Stimulated activated CD8-positive, alpha-beta memory T cell treated with anti-CD3 and anti-CD28 coated beads, Interleukin-7, amount 100 ng/mL, for 1 hour (primary cell): ENCODE measurements at regions not wholly inside any gene's neighbourhood (a gene's known extent, or its start where the extent isn't known, plus 50 kb on each side); places are given as distances from the start of the nearest gene placed in this dataset.

ENCODE experiments used
- DNase-seq, 2 donors: peaks; one replicate each; pipeline ENCODE4 v3.0.0-alpha.2; 2020; ENCODE audit warnings: low read depth in 2 of 2

GRCh38 chr16:85390511-85391174 lies 222.5 kb upstream of the GSE1 start:
- DNase-seq: no peak

DNA sequence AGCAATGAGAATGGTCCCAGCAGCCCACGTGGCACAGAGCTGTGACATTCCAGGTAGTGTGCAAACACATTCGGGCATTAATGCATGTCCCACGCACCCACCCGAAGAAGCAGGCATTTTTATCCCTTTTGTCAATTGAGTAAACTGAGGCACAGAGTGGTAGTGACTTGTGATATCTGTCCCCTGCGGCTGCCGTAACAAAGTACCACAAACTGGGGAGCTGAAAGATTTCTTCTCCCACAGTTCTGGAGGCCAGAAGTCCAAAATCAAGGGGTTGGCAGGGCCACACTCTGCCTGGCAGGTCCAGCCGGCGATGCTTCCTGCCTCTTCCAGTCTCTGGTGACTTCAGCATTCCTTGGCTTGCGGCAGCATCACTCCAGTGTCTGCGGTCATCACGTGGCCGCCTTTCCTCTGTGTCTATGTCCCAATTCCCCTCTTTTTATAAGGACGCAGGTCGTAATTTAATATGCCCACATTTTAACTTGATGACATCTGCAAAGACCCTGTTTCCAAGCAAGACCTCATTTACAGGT lies 221.9 kb upstream of the GSE1 start:
- no peak for DNase-seq

GRCh38 chr16:85391769-85392583 lies 221.1 kb upstream of the GSE1 start:
- DNase-seq: no peak

- DNase-seq: no peak
These were observed 220.1 kb upstream of the GSE1 start for GRCh38 chr16:85392756-85393673.

DNA sequence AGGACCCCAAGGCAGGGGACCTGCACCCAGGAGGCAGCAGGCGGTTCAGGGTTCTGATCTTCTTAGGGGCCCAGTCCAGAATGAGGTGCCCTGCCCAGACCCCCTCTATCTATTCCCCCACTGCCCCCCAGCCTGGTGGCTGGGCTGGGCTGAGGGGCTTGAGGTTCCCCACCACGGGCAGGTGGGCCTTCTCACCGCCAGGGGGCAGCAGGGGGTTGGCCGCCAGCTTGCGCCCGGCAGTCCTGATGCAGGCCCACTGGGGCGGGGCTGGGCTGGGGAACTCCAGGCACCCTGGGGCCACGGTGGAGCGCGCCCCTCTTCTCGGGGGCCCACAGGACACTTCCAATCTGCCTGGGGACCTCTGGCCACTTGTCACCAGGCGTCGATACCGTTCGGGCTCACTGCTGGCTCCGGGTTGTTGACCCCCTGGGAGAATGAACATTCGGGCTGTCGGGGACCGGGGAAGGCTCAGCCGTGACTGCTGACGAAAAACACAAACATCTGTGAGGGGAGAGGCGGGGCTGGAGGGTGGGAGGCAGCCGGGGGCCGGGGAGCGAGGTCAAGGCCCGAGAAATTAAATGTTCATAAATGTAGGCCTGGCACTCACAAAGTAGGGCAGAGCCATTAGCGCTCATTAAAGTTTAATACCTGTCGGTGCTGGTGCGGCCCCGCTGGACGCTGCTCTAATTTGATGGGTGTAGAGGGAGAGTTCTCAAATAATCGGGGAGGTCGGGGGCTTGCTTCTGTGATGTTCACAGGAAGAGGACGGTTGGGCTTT lies 219.3 kb upstream of the GSE1 start:
- peak; percentile 38 to 48 for DNase-seq

DNA sequence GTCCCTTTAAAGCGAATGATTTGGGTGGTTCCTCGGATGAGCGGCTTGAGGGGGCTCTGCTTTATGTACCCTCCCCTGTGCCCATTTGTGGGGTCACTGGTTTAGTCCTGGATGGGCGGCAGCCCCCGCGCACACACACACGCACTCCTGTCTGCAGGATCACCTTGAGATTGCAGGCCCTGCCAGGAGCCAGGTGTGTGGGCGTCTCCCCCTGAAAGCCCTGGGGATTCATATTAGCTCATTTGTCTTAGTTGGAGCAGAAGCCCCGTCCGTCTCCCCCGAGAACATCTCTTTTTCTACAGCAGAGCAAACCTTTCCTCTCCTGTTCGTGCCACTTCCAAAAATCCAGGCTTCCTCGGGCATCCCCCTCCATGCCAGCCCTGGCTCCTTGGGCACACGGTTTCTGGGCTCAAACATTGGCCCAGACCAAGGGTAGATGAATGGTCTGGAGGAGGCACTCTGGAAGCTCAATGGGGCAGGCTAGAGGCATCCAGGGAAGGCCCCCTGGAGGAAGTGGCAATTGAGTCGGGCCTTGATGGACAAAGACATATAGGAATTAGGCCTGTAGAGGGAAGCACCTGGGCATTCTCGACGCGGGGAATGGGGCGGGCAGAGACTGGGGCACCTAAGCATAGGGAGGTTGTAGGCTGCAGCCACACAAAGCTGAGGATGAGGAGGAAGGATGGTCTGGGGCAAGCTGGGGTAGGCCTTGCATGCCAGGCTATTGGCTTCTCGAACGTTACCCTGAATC lies 218.5 kb upstream of the GSE1 start:
- no peak for DNase-seq

- DNase-seq: no peak
These were observed 217.8 kb upstream of the GSE1 start for GRCh38 chr16:85395207-85395912.

DNA sequence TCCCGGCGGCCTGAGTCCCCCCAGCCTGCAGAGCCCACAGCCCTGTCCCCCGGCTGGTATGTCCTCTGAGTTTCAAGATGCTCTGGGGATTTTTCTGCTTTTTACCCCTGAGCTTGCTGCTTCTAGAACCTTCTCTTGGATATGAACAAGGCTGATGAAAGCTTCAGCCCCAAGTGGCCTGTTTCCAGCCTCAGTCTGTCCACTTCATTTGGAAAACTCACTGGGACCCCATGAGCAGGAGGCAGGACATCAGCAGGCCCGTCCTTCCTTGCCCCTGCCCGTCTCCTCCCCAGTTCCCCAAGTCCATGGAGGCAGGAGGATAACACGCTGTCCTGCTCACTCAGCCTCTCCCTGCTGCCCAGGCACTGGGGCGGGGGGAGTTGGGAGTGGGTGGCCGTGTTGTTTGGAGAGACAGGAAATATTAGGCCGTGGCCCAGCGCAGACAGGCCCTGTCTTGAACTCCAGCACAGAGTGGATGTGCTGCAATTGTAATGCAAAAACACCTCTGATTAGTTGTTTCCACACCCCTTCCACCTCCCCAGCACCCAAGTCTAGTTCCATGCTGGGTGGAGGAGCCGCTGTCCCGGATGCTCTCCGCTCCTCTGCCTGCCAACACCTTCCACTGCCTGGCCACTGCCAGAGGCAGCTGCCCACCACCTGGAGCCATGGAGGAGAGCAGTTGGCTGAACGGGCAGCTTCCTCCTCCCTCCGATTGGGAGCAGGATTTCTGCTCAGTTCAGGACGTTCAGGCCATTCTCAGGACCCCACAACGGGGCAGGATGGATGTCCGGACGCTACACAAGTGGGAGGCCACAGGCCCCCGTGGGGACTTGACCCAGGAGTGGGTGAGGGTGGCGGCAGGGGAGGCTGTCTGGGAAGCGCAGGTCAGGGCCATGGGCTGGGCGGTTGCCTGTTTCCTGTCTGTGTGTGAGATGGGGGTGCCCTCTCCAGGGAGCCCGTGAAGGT lies 216.9 kb upstream of the GSE1 start:
- no peak for DNase-seq

GRCh38 chr16:85396879-85397871 lies 215.9 kb upstream of the GSE1 start:
- DNase-seq: no peak

DNA sequence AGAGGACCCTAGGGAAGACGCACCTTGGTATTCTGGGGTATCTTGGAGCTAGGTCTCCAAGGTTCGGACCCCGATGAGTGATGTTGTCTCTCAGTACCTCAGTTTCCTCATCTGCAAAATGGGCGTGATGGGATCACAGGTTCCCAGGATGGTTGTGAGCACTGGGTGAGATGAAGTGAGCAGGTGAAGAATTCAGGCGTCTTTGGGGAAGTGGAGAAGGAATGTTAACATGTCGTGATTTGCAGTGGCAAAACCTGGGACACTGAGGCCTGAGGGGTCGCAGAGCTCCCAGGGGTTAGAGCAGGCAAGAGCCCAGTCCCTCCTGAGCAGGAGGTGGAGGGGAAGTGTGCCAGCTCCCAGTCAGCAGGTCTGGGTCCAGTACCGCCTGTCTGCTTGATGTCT lies 215.1 kb upstream of the GSE1 start:
- no peak for DNase-seq

GRCh38 chr16:85398688-85399582 lies 214.2 kb upstream of the GSE1 start:
- no peak for DNase-seq

DNA sequence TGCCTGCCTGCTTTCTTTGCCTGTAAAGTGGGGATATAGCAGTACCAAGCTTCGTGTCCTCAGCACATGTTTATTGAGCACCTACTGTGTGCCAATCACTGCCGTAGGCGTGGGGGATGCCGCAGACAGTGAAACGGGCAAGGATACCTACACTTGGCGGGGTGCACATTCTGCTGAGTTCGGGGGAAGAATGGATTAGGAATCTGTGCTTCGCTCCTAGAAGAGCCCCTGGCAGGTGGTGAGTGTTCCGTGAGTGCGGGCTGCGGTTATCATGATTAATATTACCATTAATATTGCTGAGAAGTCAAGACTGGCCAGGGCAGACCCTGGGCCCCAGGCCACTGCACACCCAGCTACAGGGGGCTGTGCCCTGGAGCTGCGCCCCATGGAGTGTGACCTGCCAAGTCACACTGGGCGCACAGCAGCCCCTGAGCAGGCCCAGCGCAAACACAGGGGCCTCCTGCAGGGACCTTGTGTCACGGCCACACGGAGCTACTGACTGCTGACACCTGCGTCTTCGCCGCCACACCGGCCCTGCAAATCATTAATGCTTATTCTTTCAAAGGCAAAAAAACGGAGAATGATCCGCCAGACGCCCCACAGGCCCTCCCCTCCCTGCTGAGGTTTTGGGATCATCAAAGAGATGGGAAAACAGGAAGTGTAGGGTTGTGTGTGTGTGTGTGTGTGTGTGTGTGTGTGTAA lies 213.4 kb upstream of the GSE1 start:
- no peak for DNase-seq

DNA sequence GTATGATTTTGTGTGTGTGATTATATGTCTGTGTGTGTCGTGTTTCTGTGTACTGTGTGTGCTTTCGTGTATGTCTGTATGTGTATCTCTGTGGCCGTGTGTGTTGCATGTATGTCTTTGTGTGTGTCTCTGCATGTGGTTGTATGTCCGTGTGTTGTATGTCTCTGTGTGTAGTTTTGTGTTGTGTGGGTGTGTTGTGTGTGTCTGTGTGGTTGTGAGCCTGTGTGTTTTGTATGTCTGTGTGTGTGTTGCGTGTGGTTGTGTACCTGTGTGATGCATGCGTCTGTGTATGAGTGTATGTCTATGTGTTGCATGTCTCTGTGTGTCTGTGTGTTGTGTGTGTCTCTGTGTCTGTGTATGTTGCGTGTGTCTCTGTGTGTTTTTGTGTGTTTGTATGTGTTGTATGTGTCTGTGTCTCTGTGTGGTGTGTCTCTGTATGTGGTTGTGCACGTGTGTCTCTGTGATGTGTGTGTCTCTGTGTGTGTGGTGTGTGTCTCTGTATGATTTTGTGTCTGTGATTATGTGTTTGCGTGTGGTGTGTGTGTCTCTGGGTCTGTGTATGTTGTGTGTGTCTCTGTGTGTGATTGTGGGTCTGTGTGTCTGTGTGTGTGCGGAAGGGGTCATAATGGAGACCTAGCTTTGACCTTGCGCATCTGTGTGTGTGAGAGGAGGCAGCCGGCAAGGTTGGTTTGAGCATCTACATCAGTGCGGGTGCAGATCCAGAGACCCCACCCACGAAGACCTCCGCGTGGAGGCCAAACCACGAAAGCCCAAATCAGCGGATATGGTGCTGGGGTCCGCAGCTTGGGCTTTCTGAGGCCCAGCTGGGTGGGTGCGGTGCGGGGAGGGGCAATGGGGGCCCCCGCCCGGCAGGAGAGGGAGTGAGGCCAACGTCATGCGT lies 212.6 kb upstream of the GSE1 start:
- DNase-seq: no peak

GRCh38 chr16:85401370-85401916 lies 211.7 kb upstream of the GSE1 start:
- DNase-seq: no peak
